Loucy (cell line): ENCODE measurements at regions not wholly inside any gene's neighbourhood (a gene's known extent, or its start where the extent isn't known, plus 50 kb on each side); places are given as distances from the start of the nearest gene placed in this dataset.
A peak's percentile ranks its signal among the peaks of the same experiment; 100 is the strongest.
"Not testable (repeated sequence)": the region's sequence is repeated elsewhere in the genome, so short reads cannot be mapped to it uniquely, and the experiment has no call there.

ENCODE experiments used
- H2AFZ ChIP-seq: fragments of 200-600 bp; sonication (generic); 2 replicates; pipeline ENCODE4 v1.6.0; 2016; ENCODE audit warnings: antibody characterized with exemption, mild to moderate bottlenecking, low read length, moderate library complexity
- H3F3A ChIP-seq: fragments of 200-600 bp; 2 replicates; pipeline ENCODE4 v1.6.0; 2016; ENCODE audit warnings: antibody characterized with exemption, low read depth, mild to moderate bottlenecking
- H3K27me3 ChIP-seq: fragments of 200-600 bp; sonication (generic); 2 replicates; pipeline ENCODE4 v1.6.1; 2014; ENCODE audit warnings: low read length, mild to moderate bottlenecking; ENCODE audit not compliant: insufficient read depth, poor library complexity, severe bottlenecking
- H3K36me3 ChIP-seq: fragments of 200-600 bp; sonication (generic); 2 replicates; pipeline ENCODE4 v1.6.1; 2016; ENCODE audit warnings: low read length; ENCODE audit not compliant: insufficient read depth
- H3K4me1 ChIP-seq: fragments of 200-600 bp; sonication (generic); 2 replicates; pipeline ENCODE4 v1.5.1; 2014; ENCODE audit warnings: low read length, mild to moderate bottlenecking; ENCODE audit not compliant: insufficient read depth, poor library complexity, severe bottlenecking
- H3K4me2 ChIP-seq: fragments of 200-600 bp; sonication (generic); 2 replicates; pipeline ENCODE4 v1.6.0; 2014; ENCODE audit warnings: antibody characterized with exemption, low read length, low read depth, mild to moderate bottlenecking; ENCODE audit not compliant: poor library complexity, severe bottlenecking
- H3K4me3 ChIP-seq: fragments of 200-600 bp; sonication (generic); 2 replicates; pipeline ENCODE4 v1.5.1; 2014; ENCODE audit warnings: low read length, mild to moderate bottlenecking, mixed read lengths; ENCODE audit not compliant: poor library complexity, severe bottlenecking
- H3K79me2 ChIP-seq: fragments of 200-600 bp; sonication (generic); 2 replicates; pipeline ENCODE4 v1.6.1; 2014; ENCODE audit warnings: low read length; ENCODE audit not compliant: insufficient read depth
- H3K9ac ChIP-seq: fragments of 200-600 bp; sonication (generic); 2 replicates; pipeline ENCODE4 v1.6.0; 2014; ENCODE audit warnings: mild to moderate bottlenecking, low read depth, low read length, moderate library complexity; ENCODE audit not compliant: poor library complexity, severe bottlenecking
- H3K9me2 ChIP-seq: fragments of 200-600 bp; sonication (generic); replicated peaks from 2 replicates; pipeline ENCODE4 v1.6.1; 2016; ENCODE audit warnings: low read depth, low read length, mixed read lengths
- H3K9me3 ChIP-seq: fragments of 200-600 bp; sonication (generic); 2 replicates; pipeline ENCODE4 v1.6.1; 2014; ENCODE audit warnings: mild to moderate bottlenecking, antibody characterized with exemption, low read length, low read depth; ENCODE audit not compliant: insufficient read depth
- H4K20me1 ChIP-seq: fragments of 200-600 bp; sonication (generic); 2 replicates; pipeline ENCODE4 v1.6.0; 2014; ENCODE audit warnings: antibody characterized with exemption, low read length, mild to moderate bottlenecking; ENCODE audit not compliant: insufficient read depth, poor library complexity, severe bottlenecking
- CTCF ChIP-seq: fragments of 200-600 bp; sonication (generic); conservative IDR thresholded peaks from 2 replicates; pipeline ENCODE4 v1.5.1; 2014; ENCODE audit warnings: mild to moderate bottlenecking, antibody characterized with exemption, low read length
- EZH2phosphoT487 ChIP-seq: fragments of 200-600 bp; IDR thresholded peaks from 2 replicates; pipeline ENCODE4 v1.6.1; 2018; ENCODE audit warnings: antibody characterized with exemption, mild to moderate bottlenecking, moderate library complexity, borderline replicate concordance

GRCh38 chr7:93799750-93800357, 90.7 kb downstream of the TFPI2 start:
- no peaks in the 10 kb centered on the region for H3K9me2 ChIP-seq
- no peak overlapping the region for H3K4me2 ChIP-seq
- no peak overlapping the region for H2AFZ ChIP-seq
- H4K20me1 ChIP-seq: no peaks in the 10 kb centered on the region
- H3K9me3 ChIP-seq: no peaks in the 10 kb centered on the region
- no peaks in the 10 kb centered on the region for H3K4me1 ChIP-seq
- no peaks in the 10 kb centered on the region for H3K36me3 ChIP-seq
- no peaks in the 10 kb centered on the region for H3K27me3 ChIP-seq
- no peak for TF ChIP-seq EZH2phosphoT487
- peak; percentile 67 for TF ChIP-seq CTCF
- H3F3A ChIP-seq: no peaks in the 10 kb centered on the region; the same call in 1 of the 2 replicates
- H3K79me2 ChIP-seq: no peaks in the 10 kb centered on the region
- H3K4me3 ChIP-seq: no peak overlapping the region
- H3K9ac ChIP-seq: no peak overlapping the region

- not testable (repeated sequence) for H4K20me1 ChIP-seq, H3K36me3 ChIP-seq, H3K79me2 ChIP-seq, H3K9me3 ChIP-seq, H3K4me1 ChIP-seq, H3K27me3 ChIP-seq, H3K9me2 ChIP-seq, H2AFZ ChIP-seq, H3F3A ChIP-seq, H3K4me2 ChIP-seq, H3K4me3 ChIP-seq, H3K9ac ChIP-seq
These were observed 97.4 kb downstream of the TFPI2 start for GRCh38 chr7:93793084-93793697.

- Histone ChIP-seq H3K4me1 (no peaks in the 10 kb centered on the region), H2AFZ (no peak overlapping the region), H3K79me2 (no peaks in the 10 kb centered on the region), H3K4me3 (no peak overlapping the region), H3F3A (no peaks in the 10 kb centered on the region), H3K9me3 (no peaks in the 10 kb centered on the region), H3K9ac (no peak overlapping the region), H3K4me2 (no peak overlapping the region), H3K36me3 (no peaks in the 10 kb centered on the region), H3K27me3 (no peaks in the 10 kb centered on the region), H4K20me1 (no peaks in the 10 kb centered on the region), H3K9me2 (no peaks in the 10 kb centered on the region)
- TF ChIP-seq CTCF: no peak
- TF ChIP-seq EZH2phosphoT487: no peak
These were observed 111.4 kb downstream of the TFPI2 start for GRCh38 chr7:93779115-93779514.

GRCh38 chr7:93778384-93778783, 112.2 kb downstream of the TFPI2 start:
- H3K9ac ChIP-seq: no peak overlapping the region
- no peaks in the 10 kb centered on the region for H3K27me3 ChIP-seq
- no peaks in the 10 kb centered on the region for H4K20me1 ChIP-seq
- H3K4me3 ChIP-seq: no peak overlapping the region
- H3K4me1 ChIP-seq: no peaks in the 10 kb centered on the region
- H3K9me3 ChIP-seq: no peaks in the 10 kb centered on the region
- TF ChIP-seq CTCF (no peak), EZH2phosphoT487 (no peak)
- H3K9me2 ChIP-seq: no peaks in the 10 kb centered on the region
- H2AFZ ChIP-seq: no peak overlapping the region
- no peaks in the 10 kb centered on the region for H3F3A ChIP-seq
- no peak overlapping the region for H3K4me2 ChIP-seq
- H3K79me2 ChIP-seq: no peaks in the 10 kb centered on the region
- no peaks in the 10 kb centered on the region for H3K36me3 ChIP-seq
